SK-N-MC (cell line): ENCODE measurements at regions not wholly inside any gene's neighbourhood (a gene's known extent, or its start where the extent isn't known, plus 50 kb on each side); places are given as distances from the start of the nearest gene placed in this dataset.

Experiments
- EZH2 ChIP-seq: fragments of 200-600 bp; sonication (generic); IDR thresholded peaks from one replicate; pipeline ENCODE4 v1.6.1; 2017; ENCODE audit warnings: antibody characterized with exemption
- FOXP2 ChIP-seq: optimal IDR thresholded peaks from 2 replicates; pipeline ENCODE3; 2011; ENCODE audit warnings: mild to moderate bottlenecking, moderate library complexity; ENCODE audit not compliant: insufficient read depth; ENCODE audit errors: extremely low read length, control extremely low read depth
- POLR2AphosphoS5 ChIP-seq: IDR thresholded peaks from 2 replicates; pipeline ENCODE4 v1.6.1; 2012; ENCODE audit warnings: mild to moderate bottlenecking, low read depth, low read length, borderline replicate concordance

DNA sequence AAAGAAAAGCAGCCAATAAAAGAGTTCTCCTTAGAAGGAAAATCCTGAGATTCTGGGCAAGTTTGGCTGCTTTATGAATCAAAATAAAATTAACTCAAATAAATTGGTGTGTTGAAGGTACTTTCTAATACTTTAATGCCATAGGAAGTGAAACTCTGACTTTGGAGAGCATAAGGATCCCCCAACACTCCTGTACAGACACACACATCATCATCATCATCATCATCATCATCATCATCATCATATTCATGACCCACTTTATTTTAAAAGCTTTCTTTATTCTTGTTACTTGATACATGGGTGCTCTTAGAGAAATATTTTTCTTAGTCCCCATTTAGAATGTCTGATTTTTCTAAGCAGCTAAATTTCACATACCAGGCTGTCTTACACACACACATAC, 283.1 kb upstream of the CYRIA start:
- TF ChIP-seq EZH2 = no peak
- no peak for TF ChIP-seq POLR2AphosphoS5
- TF ChIP-seq FOXP2 = no peak
